PC-9 (cell line): ENCODE measurements at regions not wholly inside any gene's neighbourhood (a gene's known extent, or its start where the extent isn't known, plus 50 kb on each side); places are given as distances from the start of the nearest gene placed in this dataset.

Experiments used
- EZH2 ChIP-seq: fragments of 200-600 bp; sonication (generic); IDR thresholded peaks from 2 replicates; pipeline ENCODE4 v1.8.0; 2017; ENCODE audit warnings: antibody characterized with exemption, low read depth
- TF ChIP-seq, protein P1 (sequence below): fragments of 200-600 bp; sonication (generic); conservative IDR thresholded peaks from 2 replicates; pipeline ENCODE4 v1.6.1; 2017; ENCODE audit warnings: mixed run types, antibody characterized with exemption, mild to moderate bottlenecking, moderate library complexity

DNA sequence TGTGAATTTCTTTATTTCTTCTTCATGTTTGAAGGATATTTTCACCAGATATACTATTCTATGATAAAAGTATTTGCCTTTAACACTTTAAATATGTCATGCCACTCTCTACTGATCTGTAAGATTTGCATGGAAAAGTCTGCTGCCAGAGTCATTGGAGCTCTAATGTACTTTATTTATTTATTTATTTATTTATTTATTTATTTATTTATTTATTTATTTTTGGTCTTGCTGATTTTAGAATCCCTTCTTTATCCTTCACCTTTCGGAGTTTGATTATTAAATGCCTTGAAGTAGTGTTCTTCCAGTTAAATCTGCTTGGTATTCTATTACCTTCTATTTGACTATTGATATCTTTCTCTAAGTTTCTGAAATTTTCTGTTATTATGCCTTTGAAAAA is 1669.6 kb downstream of the OTOL1 start:
- TF ChIP-seq, protein P1, sequence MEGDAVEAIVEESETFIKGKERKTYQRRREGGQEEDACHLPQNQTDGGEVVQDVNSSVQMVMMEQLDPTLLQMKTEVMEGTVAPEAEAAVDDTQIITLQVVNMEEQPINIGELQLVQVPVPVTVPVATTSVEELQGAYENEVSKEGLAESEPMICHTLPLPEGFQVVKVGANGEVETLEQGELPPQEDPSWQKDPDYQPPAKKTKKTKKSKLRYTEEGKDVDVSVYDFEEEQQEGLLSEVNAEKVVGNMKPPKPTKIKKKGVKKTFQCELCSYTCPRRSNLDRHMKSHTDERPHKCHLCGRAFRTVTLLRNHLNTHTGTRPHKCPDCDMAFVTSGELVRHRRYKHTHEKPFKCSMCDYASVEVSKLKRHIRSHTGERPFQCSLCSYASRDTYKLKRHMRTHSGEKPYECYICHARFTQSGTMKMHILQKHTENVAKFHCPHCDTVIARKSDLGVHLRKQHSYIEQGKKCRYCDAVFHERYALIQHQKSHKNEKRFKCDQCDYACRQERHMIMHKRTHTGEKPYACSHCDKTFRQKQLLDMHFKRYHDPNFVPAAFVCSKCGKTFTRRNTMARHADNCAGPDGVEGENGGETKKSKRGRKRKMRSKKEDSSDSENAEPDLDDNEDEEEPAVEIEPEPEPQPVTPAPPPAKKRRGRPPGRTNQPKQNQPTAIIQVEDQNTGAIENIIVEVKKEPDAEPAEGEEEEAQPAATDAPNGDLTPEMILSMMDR, result no peak
- TF ChIP-seq EZH2, result no peak
